B cell (primary cell): ENCODE measurements at regions not wholly inside any gene's neighbourhood (a gene's known extent, or its start where the extent isn't known, plus 50 kb on each side); places are given as distances from the start of the nearest gene placed in this dataset.

Source experiments
- EZH2 ChIP-seq: IDR thresholded peaks from 2 replicates; pipeline ENCODE4 v1.6.1; 2012; ENCODE audit warnings: borderline replicate concordance, low read depth, mild to moderate bottlenecking, moderate library complexity, low read length; ENCODE audit not compliant: insufficient read depth, poor library complexity, severe bottlenecking
- TF ChIP-seq, protein P1 (sequence below): fragments of 200-600 bp; IDR thresholded peaks from one replicate; pipeline ENCODE4 v1.8.0; 2022; ENCODE audit warnings: antibody characterized with exemption, mild to moderate bottlenecking

DNA sequence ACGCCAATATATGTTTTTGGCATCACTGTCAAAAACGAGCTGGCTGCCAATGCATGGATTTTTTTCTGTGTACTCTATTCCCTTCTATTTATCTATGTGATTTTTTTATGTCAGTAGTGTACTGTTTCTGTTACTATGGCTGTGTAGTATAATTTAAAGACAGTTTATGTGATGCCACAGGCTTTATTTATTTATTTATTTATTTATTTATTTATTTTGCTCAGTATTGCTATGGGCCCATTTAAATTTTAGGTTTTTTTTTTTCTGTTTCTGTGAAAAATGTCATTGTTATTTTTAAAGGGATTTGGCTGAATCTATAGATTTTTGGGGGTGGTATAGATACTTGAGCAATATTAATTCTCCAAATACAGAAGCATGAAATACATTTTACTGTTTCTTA lies 338.4 kb upstream of the POU3F4 start:
- TF ChIP-seq, protein P1, sequence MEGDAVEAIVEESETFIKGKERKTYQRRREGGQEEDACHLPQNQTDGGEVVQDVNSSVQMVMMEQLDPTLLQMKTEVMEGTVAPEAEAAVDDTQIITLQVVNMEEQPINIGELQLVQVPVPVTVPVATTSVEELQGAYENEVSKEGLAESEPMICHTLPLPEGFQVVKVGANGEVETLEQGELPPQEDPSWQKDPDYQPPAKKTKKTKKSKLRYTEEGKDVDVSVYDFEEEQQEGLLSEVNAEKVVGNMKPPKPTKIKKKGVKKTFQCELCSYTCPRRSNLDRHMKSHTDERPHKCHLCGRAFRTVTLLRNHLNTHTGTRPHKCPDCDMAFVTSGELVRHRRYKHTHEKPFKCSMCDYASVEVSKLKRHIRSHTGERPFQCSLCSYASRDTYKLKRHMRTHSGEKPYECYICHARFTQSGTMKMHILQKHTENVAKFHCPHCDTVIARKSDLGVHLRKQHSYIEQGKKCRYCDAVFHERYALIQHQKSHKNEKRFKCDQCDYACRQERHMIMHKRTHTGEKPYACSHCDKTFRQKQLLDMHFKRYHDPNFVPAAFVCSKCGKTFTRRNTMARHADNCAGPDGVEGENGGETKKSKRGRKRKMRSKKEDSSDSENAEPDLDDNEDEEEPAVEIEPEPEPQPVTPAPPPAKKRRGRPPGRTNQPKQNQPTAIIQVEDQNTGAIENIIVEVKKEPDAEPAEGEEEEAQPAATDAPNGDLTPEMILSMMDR: no peak
- no peak for TF ChIP-seq EZH2
